A673 (cell line): ENCODE measurements at regions not wholly inside any gene's neighbourhood (a gene's known extent, or its start where the extent isn't known, plus 50 kb on each side); places are given as distances from the start of the nearest gene placed in this dataset.
"Not testable (repeated sequence)": the region's sequence is repeated elsewhere in the genome, so short reads cannot be mapped to it uniquely, and the experiment has no call there.

Source experiments
- BruUV-seq: library from RNA; stranded (reverse); fragments of 400-500 nt; replicated peaks from 2 replicates; lab custom pipeline; 2021; lab: Mats Ljungman, UMichigan
- CTCF ChIA-PET: fragments of 300-600 bp; sonication (Branson Sonifier 250); formaldehyde crosslinking; loops from one replicate; lab custom pipeline; 2022; ENCODE audit warnings: antibody characterized with exemption; lab: Charles Lee
- POLR2A ChIA-PET: fragments of 300-600 bp; sonication (Branson Sonifier 250); formaldehyde crosslinking; loops from one replicate; lab custom pipeline; 2022; ENCODE audit warnings: antibody characterized with exemption; ENCODE audit not compliant: low non-redundant PET; lab: Charles Lee
- DNase-seq: peaks from one replicate; pipeline ENCODE4 v3.0.0-alpha.2; 2015; ENCODE audit warnings: low spot score
- H3K27ac ChIP-seq: fragments of 200-600 bp; sonication (generic); 2 replicates; pipeline ENCODE4 v1.5.1; 2016; ENCODE audit warnings: mixed run types, low read depth, mild to moderate bottlenecking, mixed read lengths, antibody characterized with exemption, low read length; ENCODE audit not compliant: poor library complexity, severe bottlenecking
- H3K27me3 ChIP-seq: fragments of 200-600 bp; sonication (generic); replicated peaks from 2 replicates; pipeline ENCODE4 v1.6.1; 2017; ENCODE audit warnings: mixed run types, low read depth, mild to moderate bottlenecking, mixed read lengths, antibody characterized with exemption, low read length; ENCODE audit not compliant: insufficient read depth, poor library complexity
- H3K36me3 ChIP-seq: fragments of 200-600 bp; sonication (generic); 2 replicates; pipeline ENCODE4 v1.6.1; 2016; ENCODE audit warnings: mixed run types, mild to moderate bottlenecking, mixed read lengths, antibody characterized with exemption, low read length; ENCODE audit not compliant: insufficient read depth, poor library complexity, severe bottlenecking
- H3K4me1 ChIP-seq: fragments of 200-600 bp; sonication (generic); 2 replicates; pipeline ENCODE4 v1.6.1; 2017; ENCODE audit warnings: mixed run types, mild to moderate bottlenecking, mixed read lengths, antibody characterized with exemption, low read length; ENCODE audit not compliant: insufficient read depth, poor library complexity, severe bottlenecking
- H3K4me3 ChIP-seq: fragments of 200-600 bp; sonication (generic); 2 replicates; pipeline ENCODE4 v1.5.1; 2016; ENCODE audit warnings: low read depth, mixed run types, mild to moderate bottlenecking, mixed read lengths, low read length; ENCODE audit not compliant: poor library complexity, severe bottlenecking
- H3K9me3 ChIP-seq: fragments of 200-600 bp; sonication (generic); 2 replicates; pipeline ENCODE4 v1.6.1; 2016; ENCODE audit warnings: mixed run types, low read depth, mild to moderate bottlenecking, mixed read lengths, antibody characterized with exemption, low read length; ENCODE audit not compliant: poor library complexity, severe bottlenecking
- CTCF ChIP-seq: fragments of 300-800, 200-600 bp; sonication (generic); conservative IDR thresholded peaks from 2 replicates; pipeline ENCODE4 v1.5.1; 2017; ENCODE audit warnings: low read depth, mild to moderate bottlenecking, antibody characterized with exemption, low read length, moderate library complexity, mixed read lengths
- EZH2 ChIP-seq: fragments of 200-600 bp; sonication (generic); IDR thresholded peaks from 2 replicates; pipeline ENCODE4 v1.6.1; 2017; ENCODE audit warnings: borderline replicate concordance, low read depth, mild to moderate bottlenecking, mixed read lengths, antibody characterized with exemption, low read length; ENCODE audit not compliant: poor library complexity, severe bottlenecking
- intact Hi-C: fragments of 100-400 bp; cut with micrococcal nuclease; formaldehyde crosslinking; loops from one replicate; pipeline ENCODE4 v1.10.0; 2022; ENCODE audit not compliant: unreplicated experiment

- peaks cover 17% of the 10 kb centered on the region for H3K27me3 ChIP-seq
- ChIA-PET POLR2A (no interaction called here), CTCF (no interaction called here)
- no peaks in the 10 kb centered on the region for H3K9me3 ChIP-seq
- no peak overlapping the region for H3K4me3 ChIP-seq
- no TSS peak for BruUV-seq
- H3K27ac ChIP-seq, result no peak overlapping the region
- intact Hi-C loops, result no loop called here
- no peaks in the 10 kb centered on the region for H3K36me3 ChIP-seq
- no peaks in the 10 kb centered on the region for H3K4me1 ChIP-seq
- TF ChIP-seq EZH2, result no peak
- TF ChIP-seq CTCF, result no peak
- DNase-seq, result no peak
Measured at GRCh38 chr7:79770970-79771369, 317.5 kb upstream of the MAGI2 start.

GRCh38 chr7:79770063-79770462, 316.6 kb upstream of the MAGI2 start:
- Histone ChIP-seq H3K4me3 (no peak overlapping the region), H3K9me3 (no peaks in the 10 kb centered on the region), H3K36me3 (no peaks in the 10 kb centered on the region), H3K27ac (no peak overlapping the region), H3K27me3 (peaks cover 17% of the 10 kb centered on the region), H3K4me1 (no peaks in the 10 kb centered on the region)
- CTCF ChIA-PET, result no interaction called here
- TF ChIP-seq EZH2 (no peak), CTCF (no peak)
- no TSS peak for BruUV-seq
- intact Hi-C loops, result no loop called here
- POLR2A ChIA-PET, result no interaction called here
- DNase-seq, result no peak

GRCh38 chr7:79767876-79768560, 314.6 kb upstream of the MAGI2 start:
- CTCF ChIA-PET, POLR2A ChIA-PET, DNase-seq: not testable (repeated sequence)

GRCh38 chr7:79767192-79767591, 313.7 kb upstream of the MAGI2 start:
- BruUV-seq, POLR2A ChIA-PET, CTCF ChIA-PET, H3K9me3 ChIP-seq, H3K4me1 ChIP-seq, DNase-seq, H3K27ac ChIP-seq, H3K27me3 ChIP-seq, intact Hi-C loops, H3K36me3 ChIP-seq, H3K4me3 ChIP-seq: not testable (repeated sequence)

More at GRCh38 chr7:79767876-79768560, 314.6 kb upstream of the MAGI2 start:
- H3K9me3 ChIP-seq, BruUV-seq, H3K36me3 ChIP-seq, H3K27ac ChIP-seq, H3K4me3 ChIP-seq, H3K4me1 ChIP-seq, intact Hi-C loops: not testable (repeated sequence)
- peaks cover 16% of the 10 kb centered on the region for H3K27me3 ChIP-seq
